BJ (cell line): ENCODE measurements at regions not wholly inside any gene's neighbourhood (a gene's known extent, or its start where the extent isn't known, plus 50 kb on each side); places are given as distances from the start of the nearest gene placed in this dataset.

Source experiments
- CTCF ChIA-PET: fragments of 350-600 bp; formaldehyde crosslinking; extraction: SDS; loops from one replicate; lab custom pipeline; 2021; ENCODE audit warnings: antibody characterized with exemption, inconsistent platforms; lab: Yijun Ruan, JAX
- POLR2A ChIA-PET: fragments of 300-600 bp; sonication (Branson Sonifier 250); formaldehyde crosslinking; extraction: SDS; loops from one replicate; lab custom pipeline; 2021; ENCODE audit warnings: antibody characterized with exemption; lab: Charles Lee
- DNase-seq: peaks from one replicate; pipeline ENCODE4 v3.0.0-alpha.2; 2011; ENCODE audit warnings: low read depth
- H3K27me3 ChIP-seq: 2 replicates; pipeline ENCODE4 v1.6.0; 2011; ENCODE audit warnings: low read length; ENCODE audit not compliant: control insufficient read depth, insufficient read depth
- H3K36me3 ChIP-seq: 2 replicates; pipeline ENCODE4 v1.5.1; 2011; ENCODE audit warnings: low read length; ENCODE audit not compliant: control insufficient read depth, insufficient read depth
- H3K4me3 ChIP-seq: 2 replicates; pipeline ENCODE4 v1.5.1; 2011; ENCODE audit warnings: low read depth, mild to moderate bottlenecking, control low read depth, low read length
- TF ChIP-seq, protein P1 (sequence below): IDR thresholded peaks from 2 replicates; pipeline ENCODE4 v1.5.1; 2011; ENCODE audit warnings: low read depth, mild to moderate bottlenecking, control low read depth, inconsistent platforms, low read length, moderate library complexity; ENCODE audit not compliant: insufficient read depth

GRCh38 chr17:52837492-52837891, 679.0 kb upstream of the CA10 start:
- Histone ChIP-seq H3K36me3 (no peaks in the 10 kb centered on the region), H3K4me3 (no peak overlapping the region), H3K27me3 (no peaks in the 10 kb centered on the region)
- no peak for DNase-seq
- POLR2A ChIA-PET: no interaction called here
- CTCF ChIA-PET: no interaction called here
- TF ChIP-seq, protein P1, sequence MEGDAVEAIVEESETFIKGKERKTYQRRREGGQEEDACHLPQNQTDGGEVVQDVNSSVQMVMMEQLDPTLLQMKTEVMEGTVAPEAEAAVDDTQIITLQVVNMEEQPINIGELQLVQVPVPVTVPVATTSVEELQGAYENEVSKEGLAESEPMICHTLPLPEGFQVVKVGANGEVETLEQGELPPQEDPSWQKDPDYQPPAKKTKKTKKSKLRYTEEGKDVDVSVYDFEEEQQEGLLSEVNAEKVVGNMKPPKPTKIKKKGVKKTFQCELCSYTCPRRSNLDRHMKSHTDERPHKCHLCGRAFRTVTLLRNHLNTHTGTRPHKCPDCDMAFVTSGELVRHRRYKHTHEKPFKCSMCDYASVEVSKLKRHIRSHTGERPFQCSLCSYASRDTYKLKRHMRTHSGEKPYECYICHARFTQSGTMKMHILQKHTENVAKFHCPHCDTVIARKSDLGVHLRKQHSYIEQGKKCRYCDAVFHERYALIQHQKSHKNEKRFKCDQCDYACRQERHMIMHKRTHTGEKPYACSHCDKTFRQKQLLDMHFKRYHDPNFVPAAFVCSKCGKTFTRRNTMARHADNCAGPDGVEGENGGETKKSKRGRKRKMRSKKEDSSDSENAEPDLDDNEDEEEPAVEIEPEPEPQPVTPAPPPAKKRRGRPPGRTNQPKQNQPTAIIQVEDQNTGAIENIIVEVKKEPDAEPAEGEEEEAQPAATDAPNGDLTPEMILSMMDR: no peak

GRCh38 chr17:52831536-52831935, 673.0 kb upstream of the CA10 start:
- no peak overlapping the region for H3K4me3 ChIP-seq
- DNase-seq: no peak
- H3K27me3 ChIP-seq: no peaks in the 10 kb centered on the region
- ChIA-PET POLR2A (no interaction called here), CTCF (no interaction called here)
- TF ChIP-seq, protein P1: no peak
- no peaks in the 10 kb centered on the region for H3K36me3 ChIP-seq

DNA sequence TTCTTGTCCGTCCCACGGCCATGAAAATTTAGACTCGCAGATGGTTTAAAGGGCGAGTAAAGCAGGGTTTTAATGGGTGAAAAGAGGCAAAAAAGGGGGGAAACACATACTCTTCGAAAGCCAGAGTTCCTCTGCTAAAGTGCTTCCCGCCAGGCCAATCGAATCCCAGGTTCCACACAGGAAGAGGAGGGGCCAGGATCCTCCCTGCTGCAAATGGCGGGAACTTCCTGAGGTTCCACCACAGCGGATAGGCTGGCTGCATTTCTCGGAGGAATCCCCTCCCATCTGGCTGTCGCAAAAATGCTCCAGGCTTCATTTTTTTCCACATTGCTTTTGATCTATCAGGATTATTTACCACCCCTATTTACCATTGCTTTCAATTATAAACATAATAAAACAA, 670.1 kb upstream of the CA10 start:
- POLR2A ChIA-PET: no interaction called here
- no peaks in the 10 kb centered on the region for H3K36me3 ChIP-seq
- no peak for DNase-seq
- CTCF ChIA-PET: no interaction called here
- TF ChIP-seq, protein P1: no peak
- H3K4me3 ChIP-seq: no peak overlapping the region
- H3K27me3 ChIP-seq: no peaks in the 10 kb centered on the region

DNA sequence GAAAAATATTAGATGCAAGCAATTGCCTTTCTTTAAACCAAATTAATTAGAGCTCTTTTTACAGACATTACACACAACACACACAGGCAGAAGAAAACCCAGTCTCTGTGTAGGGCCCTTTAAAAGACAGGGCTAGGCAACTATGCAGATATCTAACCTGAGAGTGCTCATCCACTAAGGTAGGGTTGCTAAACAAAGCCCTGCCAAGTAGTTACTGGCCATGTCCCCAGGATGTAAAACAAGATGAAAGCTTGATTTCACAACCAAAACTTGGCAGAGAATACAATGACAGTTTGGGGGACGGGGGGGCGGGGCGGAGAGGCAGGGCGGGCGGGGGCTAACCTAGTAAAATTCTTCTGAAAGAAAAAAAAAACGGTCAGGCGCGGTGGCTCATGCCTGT, 669.0 kb upstream of the CA10 start:
- DNase-seq: no peak
- no peaks in the 10 kb centered on the region for H3K36me3 ChIP-seq
- no peak overlapping the region for H3K4me3 ChIP-seq
- TF ChIP-seq, protein P1: no peak
- POLR2A ChIA-PET: no interaction called here
- CTCF ChIA-PET: no interaction called here
- no peaks in the 10 kb centered on the region for H3K27me3 ChIP-seq

- H3K36me3 ChIP-seq: no peaks in the 10 kb centered on the region
- POLR2A ChIA-PET: no interaction called here
Observed at GRCh38 chr17:52824542-52824941, 666.0 kb upstream of the CA10 start.

More at GRCh38 chr17:52824542-52824941, 666.0 kb upstream of the CA10 start:
- CTCF ChIA-PET: no interaction called here
- no peak for DNase-seq
- TF ChIP-seq, protein P1: no peak
- Histone ChIP-seq H3K4me3 (no peak overlapping the region), H3K27me3 (no peaks in the 10 kb centered on the region)
